HCT116 (cell line): ENCODE measurements at regions not wholly inside any gene's neighbourhood (a gene's known extent, or its start where the extent isn't known, plus 50 kb on each side); places are given as distances from the start of the nearest gene placed in this dataset.

Source experiments
- CTCF ChIP-seq, 3 experiments: fragments of 200-600 bp in 1 of 3; sonication (generic) in 1 of 3; IDR thresholded peaks in 2 of 3; conservative IDR thresholded peaks in 1 of 3; 2 replicates each; pipeline ENCODE4 v1.5.1; 2012 to 2017; ENCODE audit warnings: low read depth in 2 of 3, low read length in 2 of 3, antibody characterized with exemption in 1 of 3, borderline replicate concordance in 1 of 3, control low read depth in 1 of 3, mild to moderate bottlenecking in 1 of 3, mixed read lengths in 1 of 3, mixed run types in 1 of 3, moderate library complexity in 1 of 3; ENCODE audit not compliant: insufficient read depth in 1 of 3
- FOSL1 ChIP-seq: IDR thresholded peaks from 2 replicates; pipeline ENCODE4 v1.6.1; 2012; ENCODE audit warnings: low read depth
- POLR2A ChIP-seq: IDR thresholded peaks from 2 replicates; pipeline ENCODE4 v1.7.0; 2011; ENCODE audit warnings: borderline replicate concordance; ENCODE audit not compliant: insufficient read depth, insufficient read length; ENCODE audit errors: extremely low read depth

GRCh38 chr1:25131794-25132193 lies 100.5 kb downstream of the SYF2 start:
- TF ChIP-seq CTCF (IDR thresholded peaks at IDR 0.05 in 2 of 3, conservative IDR thresholded peaks at IDR 0.05 in 1 of 3; ENCODE audit: borderline replicate concordance in 1 of 3, insufficient read depth in 1 of 3, low read depth in 2 of 3, low read length in 2 of 3) (no peak), FOSL1 (no peak), POLR2A (no peak)
